ENCODE measurements at regions not wholly inside any gene's neighbourhood (a gene's known extent, or its start where the extent isn't known, plus 50 kb on each side); places are given as distances from the start of the nearest gene placed in this dataset.

DNA sequence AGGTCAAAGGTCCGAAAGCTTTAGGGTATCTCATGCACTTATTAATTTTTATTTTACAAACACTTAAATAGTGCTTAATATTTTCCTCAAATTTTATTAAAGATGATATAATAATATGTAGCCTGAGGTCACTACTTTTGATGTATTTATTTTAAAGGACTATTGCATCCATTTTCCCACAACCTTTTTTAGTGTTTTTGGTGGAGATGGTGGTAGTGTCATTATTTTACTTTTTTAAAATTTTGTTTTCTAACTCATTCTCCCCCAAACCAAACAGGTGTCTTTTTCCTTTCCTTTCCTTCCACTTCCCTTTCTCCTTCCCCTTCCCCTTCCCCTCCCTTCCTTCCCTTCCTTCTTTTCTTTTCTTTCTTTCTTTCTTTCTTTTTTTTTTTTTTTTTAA, 328.6 kb downstream of the CYLC2 start:
- TF ChIP-seq, protein P1, sequence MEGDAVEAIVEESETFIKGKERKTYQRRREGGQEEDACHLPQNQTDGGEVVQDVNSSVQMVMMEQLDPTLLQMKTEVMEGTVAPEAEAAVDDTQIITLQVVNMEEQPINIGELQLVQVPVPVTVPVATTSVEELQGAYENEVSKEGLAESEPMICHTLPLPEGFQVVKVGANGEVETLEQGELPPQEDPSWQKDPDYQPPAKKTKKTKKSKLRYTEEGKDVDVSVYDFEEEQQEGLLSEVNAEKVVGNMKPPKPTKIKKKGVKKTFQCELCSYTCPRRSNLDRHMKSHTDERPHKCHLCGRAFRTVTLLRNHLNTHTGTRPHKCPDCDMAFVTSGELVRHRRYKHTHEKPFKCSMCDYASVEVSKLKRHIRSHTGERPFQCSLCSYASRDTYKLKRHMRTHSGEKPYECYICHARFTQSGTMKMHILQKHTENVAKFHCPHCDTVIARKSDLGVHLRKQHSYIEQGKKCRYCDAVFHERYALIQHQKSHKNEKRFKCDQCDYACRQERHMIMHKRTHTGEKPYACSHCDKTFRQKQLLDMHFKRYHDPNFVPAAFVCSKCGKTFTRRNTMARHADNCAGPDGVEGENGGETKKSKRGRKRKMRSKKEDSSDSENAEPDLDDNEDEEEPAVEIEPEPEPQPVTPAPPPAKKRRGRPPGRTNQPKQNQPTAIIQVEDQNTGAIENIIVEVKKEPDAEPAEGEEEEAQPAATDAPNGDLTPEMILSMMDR (IDR thresholded peaks at IDR 0.05) = no peak
- no peak for TF ChIP-seq POLR2A (IDR thresholded peaks at IDR 0.05)
